ENCODE measurements at regions not wholly inside any gene's neighbourhood (a gene's known extent, or its start where the extent isn't known, plus 50 kb on each side); places are given as distances from the start of the nearest gene placed in this dataset.

DNA sequence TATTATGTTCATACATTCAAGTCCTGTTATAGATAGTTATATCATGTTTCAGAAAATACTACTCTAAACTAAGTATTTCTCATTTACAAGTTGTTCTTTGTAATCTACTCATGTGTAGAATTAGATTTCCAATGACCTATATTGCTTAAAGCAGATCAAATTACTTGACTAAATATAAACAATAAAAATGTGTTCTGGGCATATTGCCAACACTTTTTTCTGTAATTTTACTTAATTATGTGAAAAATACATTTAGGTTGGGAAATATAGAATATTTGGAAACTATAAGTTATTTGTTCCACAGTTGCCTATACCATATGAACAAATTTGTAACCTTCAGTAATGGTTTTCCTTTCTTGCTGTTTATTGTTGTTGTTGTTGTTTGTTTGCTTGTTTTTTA is 275.2 kb upstream of the PCDH9 start:
- TF ChIP-seq USF1 (IDR thresholded peaks at IDR 0.05) (no peak), NFIC (IDR thresholded peaks at IDR 0.05) (0 out of 2 replicates have a peak, but pooled peaks have one; percentile 15)

- no peak for TF ChIP-seq EGR1 (IDR thresholded peaks at IDR 0.05)
- TF ChIP-seq USF1 (IDR thresholded peaks at IDR 0.05), result no peak
- no peak for TF ChIP-seq YY1 (IDR thresholded peaks at IDR 0.05; ENCODE audit: low read depth)
- TF ChIP-seq TCF12 (IDR thresholded peaks at IDR 0.05; ENCODE audit: low read depth), result no peak
- no peak for TF ChIP-seq RAD21 (IDR thresholded peaks at IDR 0.05; ENCODE audit: low read depth)
- TF ChIP-seq MAX (IDR thresholded peaks at IDR 0.05), result no peak
- TF ChIP-seq TEAD4 (IDR thresholded peaks at IDR 0.05), result no peak
- TF ChIP-seq FOXM1 (IDR thresholded peaks at IDR 0.05; ENCODE audit: borderline replicate concordance, low read depth), result no peak
- no peak for TF ChIP-seq CREB1 (IDR thresholded peaks at IDR 0.05; ENCODE audit: low read depth)
- no peak for TF ChIP-seq REST (IDR thresholded peaks at IDR 0.05; ENCODE audit: low read depth)
- TF ChIP-seq ZBTB7A (IDR thresholded peaks at IDR 0.05; ENCODE audit: low read depth), result no peak
Measured at GRCh38 chr13:67498948-67499347, 268.8 kb upstream of the PCDH9 start.

- TF ChIP-seq YY1 (IDR thresholded peaks at IDR 0.05; ENCODE audit: low read depth) (no peak), FOXM1 (IDR thresholded peaks at IDR 0.05; ENCODE audit: borderline replicate concordance, low read depth) (no peak), EGR1 (IDR thresholded peaks at IDR 0.05) (no peak), ZBTB7A (IDR thresholded peaks at IDR 0.05; ENCODE audit: low read depth) (no peak), EP300 (IDR thresholded peaks at IDR 0.05; ENCODE audit: borderline replicate concordance) (no peak), MAX (IDR thresholded peaks at IDR 0.05) (no peak), USF1 (IDR thresholded peaks at IDR 0.05) (no peak), TCF12 (IDR thresholded peaks at IDR 0.05; ENCODE audit: low read depth) (no peak), NFIC (IDR thresholded peaks at IDR 0.05) (no peak), TEAD4 (IDR thresholded peaks at IDR 0.05) (no peak), CEBPB (IDR thresholded peaks at IDR 0.05) (no peak), REST (IDR thresholded peaks at IDR 0.05; ENCODE audit: low read depth) (no peak), TAF1 (IDR thresholded peaks at IDR 0.05; ENCODE audit: low read depth) (no peak), CREB1 (IDR thresholded peaks at IDR 0.05; ENCODE audit: low read depth) (no peak), RAD21 (IDR thresholded peaks at IDR 0.05; ENCODE audit: low read depth) (no peak)
Measured at GRCh38 chr13:67493835-67494234, 263.7 kb upstream of the PCDH9 start.

DNA sequence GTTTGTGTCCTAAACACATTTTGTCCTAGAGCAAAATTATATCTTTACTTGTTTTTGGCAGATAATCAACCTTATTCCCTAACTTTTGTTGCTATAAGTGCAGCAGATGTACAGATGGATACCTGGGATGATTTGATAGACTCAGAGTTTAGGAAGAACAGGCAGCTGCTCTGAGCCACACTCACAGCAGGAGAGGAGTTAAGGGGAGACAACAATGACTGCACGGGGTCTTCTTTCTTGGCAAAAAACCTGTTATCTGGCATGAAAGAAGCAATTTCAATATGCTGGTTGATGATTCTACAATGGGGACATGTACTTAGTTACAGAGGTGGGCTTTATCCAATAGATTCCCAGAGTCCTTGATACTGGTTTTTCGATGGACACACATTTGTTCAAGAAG is 258.9 kb upstream of the PCDH9 start:
- no peak for TF ChIP-seq EGR1 (IDR thresholded peaks at IDR 0.05)

DNA sequence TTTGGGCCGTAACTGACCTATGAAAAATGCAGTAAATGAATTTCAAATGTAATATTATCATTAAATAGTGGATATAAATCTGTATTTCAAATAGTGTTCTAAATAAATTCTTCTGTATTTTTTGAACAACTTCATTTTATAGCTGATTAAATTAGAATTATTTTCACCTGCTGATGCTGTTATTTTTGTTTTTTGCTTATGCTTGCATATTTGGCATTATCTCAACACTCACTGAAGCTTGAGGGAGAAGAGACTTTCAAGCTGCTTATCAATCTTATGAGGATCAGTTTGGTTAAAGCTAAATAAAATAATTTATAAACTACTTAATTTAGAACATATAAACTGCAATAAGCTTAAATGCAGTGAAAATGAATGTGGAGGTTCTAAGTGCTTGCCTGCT is 251.3 kb upstream of the PCDH9 start:
- TF ChIP-seq NFIC (IDR thresholded peaks at IDR 0.05), result no peak
- TF ChIP-seq CEBPB (IDR thresholded peaks at IDR 0.05), result no peak
- no peak for TF ChIP-seq REST (IDR thresholded peaks at IDR 0.05; ENCODE audit: low read depth)
- TF ChIP-seq TCF12 (IDR thresholded peaks at IDR 0.05; ENCODE audit: low read depth), result no peak
